B cell (primary cell): ENCODE measurements at regions not wholly inside any gene's neighbourhood (a gene's known extent, or its start where the extent isn't known, plus 50 kb on each side); places are given as distances from the start of the nearest gene placed in this dataset.

Experiments used
- ATAC-seq: fragments of 200-7000 bp; cut with Tn5 transposase; one replicate; pipeline ENCODE4 v1.10.0; 2021; ENCODE audit warnings: low read depth, mild to moderate bottlenecking, moderate number of reproducible peaks, moderate library complexity
- CTCF ChIA-PET: fragments of 350-600 bp; sonication (Branson Sonifier 250); formaldehyde crosslinking; loops from one replicate; lab custom pipeline; 2021; ENCODE audit warnings: antibody characterized with exemption, inconsistent platforms; lab: Charles Lee
- POLR2A ChIA-PET: fragments of 350-600 bp; sonication (Branson Sonifier 250); formaldehyde crosslinking; loops from one replicate; lab custom pipeline; 2021; ENCODE audit warnings: antibody characterized with exemption; lab: Charles Lee
- DNase-seq: peaks from one replicate; pipeline ENCODE4 v3.0.0; 2013
- H2AFZ ChIP-seq: 2 replicates; pipeline ENCODE4 v1.6.1; 2012; ENCODE audit warnings: mild to moderate bottlenecking, low read depth, low read length; ENCODE audit not compliant: insufficient read depth, poor library complexity, severe bottlenecking
- H3K27ac ChIP-seq, 2 donors: 1 replicate in 1 of 2; 2 replicates in 1 of 2; pipeline ENCODE4 v1.5.1; 2012 to 2013; ENCODE audit warnings: low read length in 2 of 2, mild to moderate bottlenecking in 2 of 2, moderate library complexity in 1 of 2
- H3K27me3 ChIP-seq, 4 experiments: fragments of 200-600 bp in 1 of 4; sonication (generic) in 1 of 4; replicated peaks in 1 of 4; 1 replicate in 2 of 4; 2 replicates in 2 of 4; pipeline versions ENCODE4 v1.6.1 to v1.7.0; 2013 to 2016; ENCODE audit warnings: low read length in 3 of 4, mild to moderate bottlenecking in 2 of 4, mixed read lengths in 1 of 4, moderate library complexity in 1 of 4; ENCODE audit not compliant: insufficient read depth in 4 of 4, control insufficient read depth in 3 of 4; ENCODE audit errors: control extremely low read depth in 1 of 4
- H3K36me3 ChIP-seq, 2 experiments: replicated peaks in 1 of 2; 1 replicate in 1 of 2; 2 replicates in 1 of 2; pipeline versions ENCODE4 v1.6.1 to v1.7.1; 2013; ENCODE audit warnings: low read length in 1 of 2; ENCODE audit not compliant: insufficient read depth in 2 of 2, control insufficient read depth in 1 of 2; ENCODE audit errors: control extremely low read depth in 1 of 2, extremely low read depth in 1 of 2
- H3K4me1 ChIP-seq, 2 donors: fragments of 200-600 bp in 1 of 2; sonication (generic) in 1 of 2; 1 replicate in 1 of 2; 2 replicates in 1 of 2; pipeline versions ENCODE4 v1.5.1 to v1.6.1; 2013 to 2017; ENCODE audit warnings: low read length in 2 of 2; ENCODE audit not compliant: control insufficient read depth in 2 of 2, insufficient read depth in 2 of 2
- H3K4me2 ChIP-seq: replicated peaks from 2 replicates; pipeline ENCODE3; 2012; ENCODE audit warnings: mild to moderate bottlenecking, low read depth, low read length; ENCODE audit not compliant: poor library complexity, severe bottlenecking
- H3K4me3 ChIP-seq, 5 experiments: fragments of 200-600 bp in 1 of 5; sonication (generic) in 1 of 5; 1 replicate in 3 of 5; 2 replicates in 2 of 5; pipeline versions ENCODE4 v1.5.1 to v1.7.0; 2011 to 2016; ENCODE audit warnings: low read length in 4 of 5, mild to moderate bottlenecking in 4 of 5, low read depth in 2 of 5, control low read depth in 1 of 5, moderate library complexity in 1 of 5; ENCODE audit not compliant: insufficient read depth in 1 of 5; ENCODE audit errors: control extremely low read depth in 1 of 5, extremely low read depth in 1 of 5
- H3K79me2 ChIP-seq: fragments of 200-600 bp; sonication (generic); one replicate; pipeline ENCODE4 v1.6.0; 2016; ENCODE audit warnings: low read length; ENCODE audit not compliant: control insufficient read depth, insufficient read depth
- H3K9ac ChIP-seq: fragments of 200-600 bp; sonication (generic); 2 replicates; pipeline ENCODE4 v1.6.1; 2017; ENCODE audit warnings: mild to moderate bottlenecking, low read length, moderate library complexity
- H3K9me3 ChIP-seq, 3 donors: one replicate each; pipeline versions ENCODE4 v1.6.1 to v1.7.1; 2013; ENCODE audit warnings: low read length in 2 of 3; ENCODE audit not compliant: control insufficient read depth in 2 of 3, insufficient read depth in 1 of 3; ENCODE audit errors: control extremely low read depth in 1 of 3
- H4K20me1 ChIP-seq: 2 replicates; pipeline ENCODE4 v1.6.0; 2012; ENCODE audit warnings: mild to moderate bottlenecking, low read length; ENCODE audit not compliant: insufficient read depth, control insufficient read depth, poor library complexity, severe bottlenecking
- H3K27ac Mint-ChIP-seq: one replicate; pipeline ENCODE4 v1.8.0; 2021; ENCODE audit warnings: mixed read lengths
- H3K27me3 Mint-ChIP-seq: one replicate; pipeline ENCODE4 v1.8.0; 2021; ENCODE audit warnings: mixed read lengths
- H3K4me1 Mint-ChIP-seq: one replicate; pipeline ENCODE4 v1.8.0; 2021; ENCODE audit warnings: mixed read lengths
- H3K4me3 Mint-ChIP-seq: one replicate; pipeline ENCODE4 v1.8.0; 2021; ENCODE audit warnings: mixed read lengths
- H3K9me3 Mint-ChIP-seq: one replicate; pipeline ENCODE4 v1.8.0; 2022; ENCODE audit warnings: mixed read lengths; ENCODE audit not compliant: insufficient read depth
- CTCF ChIP-seq: fragments of 200-600 bp; IDR thresholded peaks from one replicate; pipeline ENCODE4 v1.8.0; 2022; ENCODE audit warnings: antibody characterized with exemption, mild to moderate bottlenecking
- EZH2 ChIP-seq: IDR thresholded peaks from 2 replicates; pipeline ENCODE4 v1.6.1; 2012; ENCODE audit warnings: borderline replicate concordance, low read depth, mild to moderate bottlenecking, moderate library complexity, low read length; ENCODE audit not compliant: insufficient read depth, poor library complexity, severe bottlenecking
- WGBS: methylation state at CpG from one replicate; pipeline ENCODE4 v1.1.5; 2013; ENCODE audit warnings: missing lambda C conversion rate; ENCODE audit not compliant: insufficient coverage; 5-methylcytosine and 5-hydroxymethylcytosine counted together
- intact Hi-C: fragments of 100-400 bp; cut with micrococcal nuclease; formaldehyde crosslinking; loops from one replicate; pipeline ENCODE4 v1.10.0; 2022

- H3K9ac ChIP-seq = no peak overlapping the region
- Mint-ChIP-seq H3K27ac (no peak overlapping the region), H3K9me3 (no peaks in the 10 kb centered on the region), H3K27me3 (peaks cover 35% of the 10 kb centered on the region), H3K4me1 (peaks cover 2% of the 10 kb centered on the region), H3K4me3 (no peak overlapping the region)
- no peaks in the 10 kb centered on the region for H4K20me1 ChIP-seq
- no peak overlapping the region for H2AFZ ChIP-seq
- ChIA-PET CTCF (no interaction called here), POLR2A (no interaction called here)
- WGBS = 100% methylated on average over 3 of the region's 7 CpGs
- no peaks in the 10 kb centered on the region for H3K79me2 ChIP-seq
- no peak for TF ChIP-seq CTCF
- TF ChIP-seq EZH2 = no peak
- ATAC-seq (no peak), DNase-seq (no peak)
- no peaks in the 10 kb centered on the region for H3K36me3 ChIP-seq
- H3K27ac ChIP-seq = no peak overlapping the region
- no peak overlapping the region for H3K4me2 ChIP-seq
- peaks cover 0 to 3% (median 0%) of the 10 kb centered on the region in 3 donors for H3K9me3 ChIP-seq
- H3K4me1 ChIP-seq = no peaks in the 10 kb centered on the region
- H3K27me3 ChIP-seq = peaks cover 0 to 12% (median 8%) of the 10 kb centered on the region in 4 experiments
- intact Hi-C loops = no loop called here
- H3K4me3 ChIP-seq = no peak overlapping the region
Measured at GRCh38 chr1:88463401-88463985, 220.6 kb upstream of the PKN2 start.

- H3K27me3 ChIP-seq = peaks cover 0 to 10% (median 5%) of the 10 kb centered on the region in 4 experiments
- Mint-ChIP-seq H3K4me3 (no peak overlapping the region), H3K27me3 (peaks cover 25% of the 10 kb centered on the region), H3K9me3 (peaks cover 3% of the 10 kb centered on the region), H3K4me1 (peaks cover 2% of the 10 kb centered on the region), H3K27ac (no peak overlapping the region)
- no peak overlapping the region for H3K4me2 ChIP-seq
- no peaks in the 10 kb centered on the region for H4K20me1 ChIP-seq
- ChIA-PET CTCF (no interaction called here), POLR2A (no interaction called here)
- intact Hi-C loops = no loop called here
- TF ChIP-seq CTCF (no peak), EZH2 (no peak)
- no peak for ATAC-seq
- WGBS = 100% methylated on average over 1 of the region's 4 CpGs
- no peak overlapping the region for H3K27ac ChIP-seq
- H2AFZ ChIP-seq = no peak overlapping the region
- no peaks in the 10 kb centered on the region for H3K79me2 ChIP-seq
- H3K9ac ChIP-seq = no peak overlapping the region
- H3K9me3 ChIP-seq = peaks cover 0 to 3% (median 0%) of the 10 kb centered on the region in 3 donors
- H3K36me3 ChIP-seq = no peaks in the 10 kb centered on the region
- no peaks in the 10 kb centered on the region for H3K4me1 ChIP-seq
- no peak for DNase-seq
- no peak overlapping the region for H3K4me3 ChIP-seq
Measured at GRCh38 chr1:88466011-88466410, 218.1 kb upstream of the PKN2 start.
